GM18909 (cell line): ENCODE measurements at regions not wholly inside any gene's neighbourhood (a gene's known extent, or its start where the extent isn't known, plus 50 kb on each side); places are given as distances from the start of the nearest gene placed in this dataset.

Experiments used
- ATAC-seq: cut with Tn5 transposase; IDR thresholded peaks from one replicate; pipeline ENCODE4 v1.9.1; 2021; ENCODE audit warnings: mild to moderate bottlenecking; ENCODE audit not compliant: unreplicated experiment, poor library complexity

DNA sequence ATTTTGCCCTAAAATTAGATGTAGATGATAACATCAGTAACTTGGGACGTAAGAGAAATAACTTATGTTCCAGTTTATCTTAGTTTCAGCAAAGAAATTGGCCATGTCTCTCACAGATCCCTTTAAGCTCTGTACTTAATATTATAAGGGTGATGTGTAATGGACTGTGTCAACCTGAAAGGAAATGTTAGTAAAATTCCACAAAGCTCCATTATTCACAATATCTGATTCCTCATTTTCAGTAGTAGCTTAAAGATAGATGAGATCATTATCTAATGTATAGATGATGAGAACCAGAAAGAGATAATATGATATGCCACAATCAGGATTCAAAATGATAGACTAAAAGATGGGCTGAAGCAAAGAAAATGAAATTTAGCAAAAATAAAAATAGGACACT is 316.8 kb upstream of the CHRM2 start:
- ATAC-seq, result no peak

DNA sequence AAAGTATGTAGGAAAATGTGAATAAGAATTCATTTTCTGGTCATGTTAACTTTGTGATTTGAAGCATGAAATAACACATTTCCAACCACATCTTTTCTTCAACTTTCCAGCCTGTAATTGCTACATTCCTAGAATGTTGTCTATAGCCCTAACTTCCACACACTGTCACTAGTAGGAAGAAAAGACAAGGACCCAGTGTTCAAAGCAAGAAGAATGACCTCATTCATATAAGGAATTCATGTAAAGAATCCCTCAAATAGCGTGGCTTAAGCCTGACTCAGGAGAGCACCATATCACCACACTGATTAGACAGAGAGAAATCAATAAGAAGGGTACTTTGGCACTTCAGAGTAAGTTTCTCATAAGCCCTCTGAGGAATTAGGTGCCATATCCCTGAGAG is 318.7 kb upstream of the CHRM2 start:
- no peak for ATAC-seq

DNA sequence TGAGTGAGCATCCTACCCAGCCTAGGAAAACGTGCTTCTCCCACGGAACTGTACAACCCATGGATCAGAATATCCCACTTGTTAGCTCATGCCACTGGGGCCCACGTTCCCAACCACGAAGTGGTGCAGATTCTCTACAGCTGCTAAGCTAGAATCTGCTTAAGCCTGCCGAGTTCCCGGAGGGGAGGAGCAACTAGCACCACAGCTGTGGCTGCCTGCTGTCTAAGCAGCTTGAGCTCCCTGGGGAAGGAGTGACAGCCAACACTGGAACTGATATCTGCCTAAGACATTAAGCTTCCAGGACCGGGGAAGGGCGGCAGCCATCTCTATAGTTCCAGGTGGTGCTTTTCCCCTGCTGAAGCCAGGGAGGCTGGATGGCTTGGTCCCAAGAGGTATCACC is 334.7 kb upstream of the CHRM2 start:
- ATAC-seq, result no peak

DNA sequence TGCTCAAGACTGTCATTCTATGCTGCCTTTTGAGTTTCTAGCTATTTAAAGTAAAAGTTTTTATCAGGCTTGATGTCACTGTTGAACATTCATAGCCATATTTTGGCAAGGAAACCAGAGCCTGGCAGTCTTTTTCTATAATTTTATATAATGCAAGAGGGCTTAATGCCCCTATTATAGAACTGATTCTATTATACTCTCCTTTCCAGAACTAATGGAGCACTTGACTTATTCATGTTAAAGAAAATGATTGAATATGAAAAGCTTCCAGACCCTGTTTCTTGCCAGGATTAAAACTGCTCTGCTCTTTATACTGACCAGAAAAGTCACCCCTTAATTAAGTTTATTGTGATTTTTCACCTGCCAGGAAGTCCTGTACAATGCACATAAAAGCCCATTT is 337.6 kb upstream of the CHRM2 start:
- ATAC-seq, result no peak

DNA sequence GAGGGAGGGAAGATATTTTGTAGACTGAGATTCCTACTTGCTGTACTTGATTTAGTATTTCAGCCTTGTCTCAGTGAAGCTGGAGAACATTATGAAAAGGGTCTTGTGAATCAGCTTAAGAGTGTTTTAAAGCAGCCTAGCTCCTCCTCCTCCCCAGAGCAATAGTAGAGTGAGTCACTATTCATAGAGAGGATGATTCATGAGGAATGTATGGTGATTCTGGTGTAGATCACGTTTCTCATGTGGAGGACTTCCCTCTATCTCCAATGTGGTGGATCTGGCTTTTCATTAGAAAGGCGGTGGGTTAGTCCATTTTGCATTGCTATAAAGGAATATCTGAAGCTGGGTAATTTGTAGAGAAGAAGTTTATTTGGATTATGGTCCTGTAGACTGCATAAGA is 340.1 kb upstream of the CHRM2 start:
- ATAC-seq, result no peak

DNA sequence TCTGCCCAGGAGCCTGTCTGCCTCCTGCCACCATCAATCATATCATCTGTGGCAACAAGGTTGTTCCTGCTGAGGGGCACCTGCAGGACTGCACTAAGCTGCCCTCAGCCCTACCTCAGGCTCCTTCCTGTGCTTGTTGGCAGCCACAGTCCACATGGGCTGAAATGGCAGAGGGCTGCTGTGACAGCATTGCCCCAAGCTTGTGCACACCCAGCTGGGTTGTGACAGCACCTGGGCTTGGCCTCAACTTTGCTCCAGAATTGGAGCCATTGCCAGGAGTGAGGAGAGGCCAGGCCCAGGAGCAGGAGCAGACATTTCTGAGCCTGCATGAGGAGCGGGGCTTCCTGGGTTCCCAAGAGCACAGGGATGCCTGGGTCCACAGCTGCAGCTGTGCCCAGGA is 340.9 kb upstream of the CHRM2 start:
- ATAC-seq, result no peak

DNA sequence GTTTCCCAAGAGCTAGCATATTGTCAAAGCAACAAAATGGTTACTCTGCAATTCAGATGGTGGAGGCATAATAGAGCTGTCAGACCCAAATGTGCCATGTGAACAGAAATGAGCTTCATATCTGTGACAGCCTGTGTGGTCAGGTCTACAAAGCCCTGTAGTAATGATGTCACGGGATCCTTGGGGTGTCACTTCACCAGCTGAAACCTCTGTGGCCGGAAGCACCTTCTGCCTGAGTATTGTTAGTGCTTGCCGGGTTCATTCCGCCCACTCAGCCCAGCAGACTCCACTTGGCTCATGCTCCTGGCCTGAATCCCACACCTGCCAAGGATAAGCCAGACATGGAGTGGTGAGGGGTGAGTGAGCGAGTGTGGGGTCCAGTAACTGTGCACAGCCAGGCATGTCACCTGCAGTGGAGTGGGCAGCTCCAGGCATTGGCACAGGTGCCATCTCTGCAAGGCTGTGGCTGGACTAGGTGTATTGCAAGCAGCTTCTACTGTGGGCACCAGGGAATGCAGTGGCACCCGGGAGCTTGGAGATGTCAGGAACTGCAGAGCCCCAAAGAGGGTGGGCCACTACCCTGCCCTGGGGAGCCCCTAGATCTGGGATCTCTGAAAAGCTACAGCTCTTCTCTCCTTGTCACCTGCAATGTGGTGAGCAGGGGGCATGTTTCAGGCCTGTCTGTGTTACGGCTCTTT is 341.9 kb upstream of the CHRM2 start:
- ATAC-seq, result no peak

DNA sequence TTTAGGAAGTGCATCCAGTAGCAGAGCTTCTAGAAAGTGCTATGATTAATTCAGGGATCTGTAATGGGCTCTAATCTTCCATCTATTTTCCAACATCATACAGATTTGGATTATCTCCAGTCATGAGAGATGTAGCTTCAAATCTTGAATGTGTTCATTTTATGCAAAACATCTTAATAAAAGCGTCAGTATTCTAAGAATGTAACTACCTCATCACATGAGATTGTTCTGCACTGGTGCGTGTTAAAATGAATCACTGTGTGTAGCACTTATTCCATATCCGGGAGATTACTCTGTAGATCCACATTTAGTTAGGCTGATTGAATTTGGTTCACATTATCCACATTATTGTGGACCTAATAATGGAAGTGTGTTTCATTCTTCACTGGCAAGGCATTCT is 344.9 kb upstream of the CHRM2 start:
- ATAC-seq, result no peak

DNA sequence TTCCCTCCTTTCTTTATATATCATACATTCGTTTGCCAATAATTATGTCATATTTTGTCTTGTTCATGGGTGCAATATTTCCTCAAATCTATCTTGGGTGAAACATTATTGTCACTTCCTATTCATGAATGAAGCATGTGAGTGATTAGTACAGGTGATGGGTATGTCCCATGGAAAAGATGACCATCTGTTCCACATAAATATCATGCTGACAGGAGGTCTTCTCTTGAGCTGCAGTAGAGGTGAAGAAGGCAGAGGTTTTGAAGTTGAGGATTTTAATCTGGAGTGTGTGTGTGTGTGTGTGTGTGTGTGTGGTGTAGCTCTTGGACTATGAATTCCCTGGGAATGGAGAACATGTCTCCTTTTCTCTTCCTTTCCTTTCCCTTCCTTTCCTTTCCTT is 350.5 kb upstream of the CHRM2 start:
- no peak for ATAC-seq

DNA sequence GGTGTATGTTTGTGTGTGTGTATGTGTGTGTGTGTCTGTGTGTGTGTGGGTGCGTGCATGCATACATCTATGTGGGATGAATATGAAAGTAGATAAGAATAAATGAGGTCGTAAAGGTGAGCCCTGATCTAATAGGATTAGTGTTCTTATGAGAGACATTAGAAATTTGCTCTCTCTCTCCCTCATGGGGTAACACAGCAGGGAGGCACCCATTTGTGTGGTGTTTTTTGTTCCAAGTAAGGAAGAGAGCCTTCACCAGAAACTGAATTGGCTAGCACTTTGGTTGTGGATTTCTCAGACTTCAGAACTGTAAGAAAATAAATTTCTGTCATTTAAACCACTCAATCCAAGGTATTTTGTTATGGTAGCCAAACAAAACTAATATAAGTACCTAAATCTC is 353.7 kb upstream of the CHRM2 start:
- no peak for ATAC-seq

DNA sequence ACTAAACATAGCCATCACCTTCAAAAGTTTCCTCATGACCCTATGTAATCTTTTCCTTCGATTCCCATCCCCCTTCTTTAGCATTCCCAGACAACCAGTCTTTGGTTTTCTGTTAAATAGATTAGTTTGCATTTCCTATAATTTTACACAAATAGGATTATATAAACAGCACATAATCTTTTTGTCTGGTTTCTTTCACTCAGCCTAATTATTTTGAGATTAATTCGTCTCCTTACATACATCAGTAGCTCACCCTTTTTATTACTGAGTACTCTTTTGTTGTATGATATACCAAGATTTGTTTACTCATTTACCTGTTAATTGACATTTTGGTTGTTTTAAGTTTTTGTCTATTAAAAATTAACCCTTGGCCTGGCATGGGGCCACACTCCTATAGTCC is 354.7 kb upstream of the CHRM2 start:
- ATAC-seq, result no peak

DNA sequence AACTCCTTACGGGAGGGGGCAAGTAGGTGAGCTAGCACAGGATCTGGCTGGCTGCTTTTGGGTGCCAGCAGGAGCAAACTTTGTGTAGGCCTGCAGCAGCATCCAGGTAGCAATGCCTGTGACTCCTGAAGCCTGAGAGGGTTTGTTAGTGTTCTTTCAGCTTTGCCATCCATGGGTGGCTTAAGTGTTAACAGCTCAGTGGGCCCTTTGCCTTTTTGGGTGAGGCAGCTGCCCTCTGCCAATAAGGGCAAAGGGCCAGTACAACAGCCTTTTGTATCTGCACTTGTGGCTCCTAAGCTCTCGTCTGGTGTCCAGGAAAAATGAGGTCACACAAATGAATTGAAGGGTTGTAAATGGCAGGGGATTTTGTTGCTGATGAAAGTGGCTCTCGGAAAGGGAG is 359.0 kb upstream of the CHRM2 start:
- ATAC-seq, result no peak

DNA sequence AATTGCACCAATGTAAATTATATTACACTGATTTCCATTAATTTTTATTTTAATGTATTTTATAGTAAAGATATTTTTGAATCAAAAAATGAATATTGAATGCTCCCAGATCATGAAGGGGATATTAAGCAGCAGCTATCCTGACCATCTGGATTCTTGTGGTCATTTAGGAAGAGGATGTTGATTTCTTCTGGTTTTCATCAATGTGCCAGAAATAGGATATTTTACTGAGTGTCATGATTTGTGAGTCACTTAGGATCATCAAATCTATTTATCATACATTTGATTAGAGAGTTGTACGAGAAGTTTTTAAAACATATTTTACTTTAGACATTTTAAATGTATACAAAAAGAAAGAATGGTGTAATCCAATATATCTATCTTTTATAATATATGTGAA is 366.3 kb upstream of the CHRM2 start:
- ATAC-seq, result no peak

DNA sequence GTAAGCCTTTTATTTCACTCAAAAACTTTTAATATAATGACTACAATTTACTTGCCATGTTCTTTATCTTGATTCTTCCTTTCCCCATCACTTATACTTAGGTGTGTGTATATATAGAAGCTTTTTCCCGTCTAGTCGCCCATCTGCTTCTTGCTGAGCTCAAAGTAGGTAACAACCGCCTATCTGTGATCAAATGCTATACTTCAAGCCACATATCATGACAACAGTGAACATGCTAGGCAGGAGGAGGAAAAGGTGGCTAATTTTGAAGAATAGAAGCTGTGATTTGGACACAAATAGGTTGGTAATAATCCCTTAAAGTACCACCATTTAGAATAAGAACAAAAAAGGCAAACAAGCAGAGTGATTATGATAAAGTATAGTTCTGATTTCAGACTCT is 367.3 kb upstream of the CHRM2 start:
- ATAC-seq, result no peak

DNA sequence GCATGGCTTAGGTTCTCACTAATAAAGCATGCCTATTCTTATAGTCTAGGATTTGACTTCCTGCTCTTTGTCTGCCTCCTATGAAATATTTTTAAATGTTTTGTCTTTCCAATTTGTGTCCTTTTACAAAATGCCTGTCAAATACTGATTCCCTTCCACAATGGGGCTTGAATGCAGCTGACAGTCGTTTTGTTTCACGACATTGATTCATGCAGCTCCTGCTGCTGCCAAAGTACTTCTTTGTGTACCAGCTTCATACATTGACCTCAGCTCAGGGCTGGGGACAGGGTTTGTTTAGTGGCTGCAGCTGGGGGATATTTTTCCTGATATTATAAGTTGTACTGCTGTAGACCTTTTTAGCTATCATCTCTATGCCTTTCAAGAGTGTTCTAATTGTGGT is 371.9 kb upstream of the CHRM2 start:
- ATAC-seq, result no peak

DNA sequence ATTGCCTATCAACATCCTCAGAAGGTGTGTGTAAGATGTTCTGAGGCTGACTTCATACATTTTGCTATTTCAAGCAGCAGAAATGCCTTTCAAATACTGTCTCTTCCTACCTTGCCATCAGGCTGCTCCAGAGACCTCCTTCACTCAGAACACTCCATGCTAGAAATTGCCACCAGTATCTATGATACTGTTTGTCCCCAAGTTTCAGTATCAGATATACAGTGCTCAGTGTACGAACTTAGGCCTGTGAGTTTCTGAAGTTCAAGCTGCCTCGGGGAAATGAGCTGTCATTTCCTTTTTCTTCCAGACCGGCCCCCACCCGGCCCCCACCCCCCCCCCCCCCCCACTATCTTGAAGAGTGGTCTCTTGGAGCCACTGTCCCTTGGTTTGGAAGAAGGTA is 373.4 kb upstream of the CHRM2 start:
- no peak for ATAC-seq

DNA sequence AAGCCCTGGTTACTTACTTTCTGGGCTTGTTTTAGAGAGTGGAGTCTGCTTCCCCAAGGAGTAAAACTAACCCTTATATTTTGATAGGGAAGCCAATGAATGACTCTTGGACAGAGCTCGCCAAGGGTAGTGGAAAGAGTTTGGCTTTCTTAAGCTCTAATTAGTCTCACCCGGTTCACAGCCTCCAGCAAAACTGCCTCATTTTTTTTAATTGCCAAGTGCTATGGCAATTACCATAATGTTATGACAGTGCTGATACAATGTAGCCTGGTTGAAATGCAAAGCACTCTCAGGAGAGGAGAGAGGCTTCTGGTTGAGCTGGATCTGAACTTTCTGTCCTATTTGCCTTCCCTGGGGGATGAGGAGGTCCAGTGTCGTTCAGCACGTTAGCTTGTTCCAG is 376.1 kb upstream of the CHRM2 start:
- ATAC-seq, result no peak

DNA sequence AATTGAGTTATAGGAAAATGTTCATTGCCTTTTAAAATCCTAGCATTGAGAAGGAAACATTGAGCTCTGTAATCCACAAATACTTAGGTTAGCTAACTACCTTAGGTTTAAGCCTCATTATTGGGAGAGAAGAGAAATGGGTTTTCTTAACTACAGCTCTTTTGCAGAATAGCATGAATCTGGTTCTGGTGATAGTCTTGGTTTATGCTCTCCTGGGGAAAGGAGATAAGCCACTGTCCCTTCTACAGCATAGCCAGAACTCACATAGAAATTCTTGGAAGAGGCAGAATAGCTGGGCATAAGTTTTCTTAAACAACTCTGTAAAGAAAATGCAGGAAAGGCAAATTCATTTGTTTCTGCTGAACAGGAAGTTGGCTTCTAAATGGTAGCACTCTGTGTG is 378.6 kb upstream of the CHRM2 start:
- no peak for ATAC-seq

DNA sequence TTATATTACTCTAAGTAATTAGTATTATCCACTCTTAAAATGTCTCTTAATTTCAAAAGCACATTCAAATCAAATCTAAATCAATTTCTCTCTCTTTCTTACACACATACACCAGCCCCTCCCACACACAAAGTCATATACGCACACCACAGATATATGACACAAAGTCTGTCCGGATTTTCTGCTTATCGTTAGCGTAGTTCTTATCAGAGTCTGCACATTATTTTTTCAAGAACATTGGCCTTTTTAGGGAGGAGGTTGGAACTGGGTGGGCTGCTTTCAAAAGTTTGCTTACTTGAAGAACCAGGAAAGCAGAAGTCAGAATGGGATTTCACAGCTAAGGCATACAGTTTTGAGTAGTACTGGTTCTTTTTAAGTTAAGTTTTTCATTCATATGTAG is 387.6 kb upstream of the CHRM2 start:
- ATAC-seq, result no peak

DNA sequence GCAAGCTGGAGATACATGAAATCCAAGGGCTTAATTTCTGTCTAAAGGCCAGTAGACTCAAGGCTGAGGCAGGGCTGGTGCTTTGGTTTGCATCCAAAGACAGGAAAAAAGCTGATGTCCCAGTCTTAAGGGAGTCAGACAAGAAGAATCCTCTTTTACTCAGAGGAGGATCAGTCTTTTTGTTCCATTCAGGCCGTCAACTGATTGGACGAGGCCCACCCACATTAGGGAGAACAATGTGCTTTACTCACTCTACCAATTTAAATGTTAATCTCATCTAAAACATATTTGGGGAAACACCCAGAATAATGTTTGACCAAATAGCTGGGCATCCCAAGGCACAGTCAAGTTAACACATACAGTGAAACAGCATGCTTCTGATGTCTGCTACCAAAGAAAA is 388.5 kb upstream of the CHRM2 start:
- ATAC-seq, result no peak

DNA sequence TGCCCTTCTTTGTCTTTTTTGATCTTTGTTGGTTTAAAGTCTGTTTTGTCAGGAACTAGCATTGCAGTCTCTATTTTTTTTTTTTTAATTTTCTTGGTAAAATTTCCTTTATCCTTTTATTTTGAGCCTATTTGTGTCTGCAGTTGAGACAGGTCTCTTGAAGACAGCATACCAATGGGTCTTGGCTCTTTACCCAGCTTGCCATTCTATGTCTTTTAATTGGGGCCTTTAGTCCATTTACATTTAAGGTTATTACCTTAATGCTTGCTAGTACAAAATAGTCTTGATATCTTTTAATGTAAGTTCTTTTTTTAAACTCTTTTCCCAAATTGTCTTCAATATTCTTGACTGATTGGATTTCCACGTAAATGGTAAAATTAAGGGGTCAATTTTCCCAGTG is 398.3 kb upstream of the CHRM2 start:
- ATAC-seq, result no peak

DNA sequence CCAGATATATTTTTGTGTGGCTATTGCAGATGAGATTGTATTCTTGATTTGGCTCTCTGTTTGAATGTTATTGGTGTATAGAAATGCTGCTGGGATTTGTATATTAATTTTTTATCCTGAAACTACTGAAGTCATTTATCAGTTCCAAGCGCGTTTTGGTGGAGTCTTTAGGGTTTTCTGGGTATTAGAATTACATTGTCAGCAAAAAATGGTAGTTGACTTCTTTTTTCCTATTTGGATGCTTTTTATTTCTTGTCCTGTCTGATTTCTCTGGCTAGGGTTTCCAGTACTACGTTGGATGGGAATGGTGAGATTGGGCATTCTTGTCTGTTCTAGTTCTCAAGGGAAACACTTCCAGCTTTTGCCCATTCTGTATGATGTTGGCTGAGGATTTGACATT is 415.5 kb upstream of the CHRM2 start:
- no peak for ATAC-seq

DNA sequence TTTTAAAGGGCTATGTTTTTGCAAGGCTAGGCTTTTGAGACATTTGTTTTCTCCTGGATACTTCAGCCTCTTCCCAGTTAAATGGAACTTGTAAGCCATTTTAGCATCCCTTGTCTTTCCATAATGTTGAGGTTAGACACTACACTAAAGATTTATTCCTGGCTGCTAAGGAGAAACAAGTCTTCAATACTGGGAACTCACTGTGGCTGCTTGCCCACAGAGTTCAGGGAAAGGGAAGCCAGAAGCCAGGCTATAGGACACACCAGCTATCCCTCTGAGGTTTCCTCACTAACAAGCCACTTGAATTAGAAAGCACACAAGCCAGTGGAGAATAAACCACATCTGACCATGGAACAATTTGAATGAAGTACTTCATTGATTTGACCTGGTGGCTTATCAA is 421.7 kb upstream of the CHRM2 start:
- ATAC-seq, result no peak
